Stimulated activated CD4-positive, alpha-beta T cell treated with anti-CD3 and anti-CD28 coated beads, Interleukin-12 subunit alpha, Interleukin-12 subunit beta, amount 100 ng/mL, for 24 hours (primary cell): ENCODE measurements at regions not wholly inside any gene's neighbourhood (a gene's known extent, or its start where the extent isn't known, plus 50 kb on each side); places are given as distances from the start of the nearest gene placed in this dataset.

ENCODE experiments used
- DNase-seq, 2 experiments: peaks; one replicate each; pipeline ENCODE4 v3.0.0-alpha.2; 2020; ENCODE audit warnings: low read depth in 2 of 2

GRCh38 chr1:57500136-57500830 lies 76.4 kb upstream of the DAB1 start:
- no peak for DNase-seq

GRCh38 chr1:57494530-57495079 lies 70.7 kb upstream of the DAB1 start:
- DNase-seq = no peak

- no peak for DNase-seq
Measured at GRCh38 chr1:57492586-57493226, 68.8 kb upstream of the DAB1 start.

GRCh38 chr1:57489358-57490036 lies 65.6 kb upstream of the DAB1 start:
- DNase-seq = no peak

GRCh38 chr1:57485643-57486042 lies 61.8 kb upstream of the DAB1 start:
- no peak for DNase-seq

GRCh38 chr1:57483954-57484353 lies 60.1 kb upstream of the DAB1 start:
- no peak for DNase-seq

- no peak for DNase-seq
Measured at GRCh38 chr1:57479471-57479870, 55.6 kb upstream of the DAB1 start.

- no peak for DNase-seq
Measured at GRCh38 chr1:57475366-57475765, 51.5 kb upstream of the DAB1 start.

- DNase-seq = no peak
Measured at GRCh38 chr1:57474137-57474750, 50.4 kb upstream of the DAB1 start.
